Endothelial cell of umbilical vein (primary cell): ENCODE measurements at regions not wholly inside any gene's neighbourhood (a gene's known extent, or its start where the extent isn't known, plus 50 kb on each side); places are given as distances from the start of the nearest gene placed in this dataset.

Source experiments
- BruUV-seq: library from RNA; stranded (reverse); fragments of 400-500 nt; replicated peaks from 2 replicates; lab custom pipeline; 2021; lab: Mats Ljungman, UMichigan
- CTCF ChIA-PET: fragments of 300-600, 350-600 bp; sonication (Branson Sonifier 250); formaldehyde crosslinking; loops from one replicate; lab custom pipeline; 2021; ENCODE audit warnings: antibody characterized with exemption, inconsistent platforms; lab: Charles Lee
- POLR2A ChIA-PET: fragments of 300-600, 350-600 bp; sonication (Branson Sonifier 250); formaldehyde crosslinking; loops from one replicate; lab custom pipeline; 2021; ENCODE audit warnings: antibody characterized with exemption, inconsistent platforms; lab: Charles Lee
- DNase-seq: peaks from one replicate; pipeline ENCODE4 v3.0.0-alpha.2; 2011; ENCODE audit warnings: low read depth, low spot score
- FAIRE-seq: peaks from 2 replicates; lab custom pipeline; 2011; peaks lifted over from hg19 to GRCh38; lab: Jason Lieb, UNC
- H2AFZ ChIP-seq: 2 replicates; pipeline ENCODE4 v1.6.0; 2012; ENCODE audit warnings: low read depth, low read length, control low read depth, inconsistent platforms
- H3K27ac ChIP-seq: 2 replicates; pipeline ENCODE4 v1.5.1; 2011; ENCODE audit warnings: low read depth, mild to moderate bottlenecking, control low read depth, low read length, moderate library complexity; ENCODE audit not compliant: insufficient read depth
- H3K27me3 ChIP-seq, 2 experiments: 2 replicates each; pipeline versions ENCODE4 v1.6.0 to v1.6.1; 2011; ENCODE audit warnings: low read length in 2 of 2, mixed read lengths in 1 of 2; ENCODE audit not compliant: control insufficient read depth in 2 of 2, insufficient read depth in 2 of 2
- H3K36me3 ChIP-seq, 2 experiments: 2 replicates in 1 of 2; 3 replicates in 1 of 2; pipeline ENCODE4 v1.5.1; 2011; ENCODE audit warnings: low read length in 2 of 2, mild to moderate bottlenecking in 1 of 2, moderate library complexity in 1 of 2; ENCODE audit not compliant: control insufficient read depth in 2 of 2, insufficient read depth in 2 of 2; ENCODE audit errors: extremely low read depth in 1 of 2
- H3K4me1 ChIP-seq: 3 replicates; pipeline ENCODE4 v1.5.1; 2011; ENCODE audit warnings: mild to moderate bottlenecking, low read length; ENCODE audit not compliant: control insufficient read depth, insufficient read depth; ENCODE audit errors: extremely low read depth
- H3K4me2 ChIP-seq: 2 replicates; pipeline ENCODE4 v1.6.1; 2011; ENCODE audit warnings: low read length, control low read depth, mixed read lengths; ENCODE audit not compliant: insufficient read depth
- H3K4me3 ChIP-seq, 3 experiments: fragments of 200-600 bp in 1 of 3; sonication (generic), shearing (Covaris generic) in 1 of 3; replicated peaks in 1 of 3; 2 replicates each; pipeline ENCODE4 v1.5.1; 2011 to 2016; ENCODE audit warnings: control low read depth in 3 of 3, low read length in 3 of 3, mild to moderate bottlenecking in 2 of 3, inconsistent platforms in 1 of 3, low read depth in 1 of 3, moderate library complexity in 1 of 3; ENCODE audit not compliant: insufficient read depth in 1 of 3
- H3K79me2 ChIP-seq: 2 replicates; pipeline ENCODE4 v1.6.0; 2012; ENCODE audit warnings: low read length, inconsistent platforms; ENCODE audit not compliant: control insufficient read depth, insufficient read depth
- H3K9ac ChIP-seq: replicated peaks from 2 replicates; pipeline ENCODE3; 2011; ENCODE audit warnings: low read length, control low read depth; ENCODE audit not compliant: insufficient read depth; ENCODE audit errors: extremely low read depth
- H3K9me1 ChIP-seq: replicated peaks from 3 replicates; pipeline ENCODE4 v1.6.0; 2011; ENCODE audit warnings: mild to moderate bottlenecking, low read length; ENCODE audit not compliant: control insufficient read depth, insufficient read depth; ENCODE audit errors: extremely low read depth
- H3K9me3 ChIP-seq: replicated peaks from 2 replicates; pipeline ENCODE4 v1.5.1; 2012; ENCODE audit warnings: low read length, inconsistent platforms; ENCODE audit not compliant: control insufficient read depth, insufficient read depth
- H4K20me1 ChIP-seq: replicated peaks from 2 replicates; pipeline ENCODE3; 2011; ENCODE audit warnings: mild to moderate bottlenecking, low read length; ENCODE audit not compliant: control insufficient read depth, insufficient read depth; ENCODE audit errors: extremely low read depth
- CTCF ChIP-seq, 2 donors: IDR thresholded peaks; 1 replicate in 1 of 2; 2 replicates in 1 of 2; pipeline ENCODE4 v1.5.1; 2011; ENCODE audit warnings: low read length in 2 of 2, mild to moderate bottlenecking in 2 of 2, moderate library complexity in 2 of 2, control low read depth in 1 of 2, inconsistent platforms in 1 of 2, low read depth in 1 of 2; ENCODE audit not compliant: insufficient read depth in 1 of 2; ENCODE audit errors: extremely low read depth in 1 of 2
- EZH2 ChIP-seq: IDR thresholded peaks from 2 replicates; pipeline ENCODE4 v1.6.1; 2012; ENCODE audit warnings: borderline replicate concordance, low read depth, mild to moderate bottlenecking, moderate library complexity, low read length, inconsistent platforms; ENCODE audit not compliant: severe bottlenecking
- FOS ChIP-seq: IDR thresholded peaks from 2 replicates; pipeline ENCODE4 v1.6.1; 2011; ENCODE audit warnings: mild to moderate bottlenecking, low read length, moderate library complexity, borderline replicate concordance; ENCODE audit not compliant: insufficient read depth
- GATA2 ChIP-seq: IDR thresholded peaks from 2 replicates; pipeline ENCODE4 v1.7.0; 2011; ENCODE audit warnings: low read depth, mild to moderate bottlenecking, moderate library complexity, mixed read lengths, low read length; ENCODE audit not compliant: insufficient read length, insufficient read depth
- JUN ChIP-seq: IDR thresholded peaks from 2 replicates; pipeline ENCODE4 v1.6.1; 2011; ENCODE audit warnings: borderline replicate concordance, low read depth; ENCODE audit not compliant: insufficient read length, insufficient read depth
- MAX ChIP-seq: IDR thresholded peaks from 2 replicates; pipeline ENCODE4 v1.6.1; 2011; ENCODE audit not compliant: insufficient read depth, insufficient read length
- POLR2A ChIP-seq: IDR thresholded peaks from 2 replicates; pipeline ENCODE4 v1.6.1; 2012; ENCODE audit warnings: low read depth, mild to moderate bottlenecking, control low read depth, low read length
- POLR2AphosphoS5 ChIP-seq: IDR thresholded peaks from 2 replicates; pipeline ENCODE4 v1.6.1; 2012; ENCODE audit warnings: low read depth, mild to moderate bottlenecking, control low read depth, low read length, moderate library complexity; ENCODE audit not compliant: insufficient read depth
- dilution Hi-C: fragments of 300-500 bp; cut with MboI; formaldehyde crosslinking; loops from one replicate; pipeline ENCODE4 v1.15.0; 2019; ENCODE audit warnings: low sequenced_read_pairs; ENCODE audit not compliant: extremely low pct_ligation_motif_present
- intact Hi-C: fragments of 100-400 bp; cut with micrococcal nuclease; formaldehyde crosslinking; loops from one replicate; pipeline ENCODE4 v1.10.0; 2022

GRCh38 chr14:30345511-30345910 is 213.4 kb upstream of the G2E3 start:
- dilution Hi-C loops = no loop called here
- no TSS peak for BruUV-seq

More at GRCh38 chr14:30345511-30345910, 213.4 kb upstream of the G2E3 start:
- FAIRE-seq (no peak), DNase-seq (no peak)
- Histone ChIP-seq H3K9me3 (no peaks in the 10 kb centered on the region), H4K20me1 (no peaks in the 10 kb centered on the region), H3K9ac (no peak overlapping the region), H3K79me2 (no peaks in the 10 kb centered on the region), H3K36me3 (no peaks in the 10 kb centered on the region), H3K4me1 (no peaks in the 10 kb centered on the region), H2AFZ (no peak overlapping the region), H3K4me2 (no peak overlapping the region), H3K27ac (no peak overlapping the region), H3K4me3 (no peak overlapping the region), H3K27me3 (no peaks in the 10 kb centered on the region), H3K9me1 (no peaks in the 10 kb centered on the region)
- TF ChIP-seq POLR2A (no peak), CTCF (IDR thresholded peaks at IDR 0.05; ENCODE audit: extremely low read depth in 1 of 2, insufficient read depth in 1 of 2, low read depth in 1 of 2, low read length in 2 of 2) (no peak), FOS (no peak), POLR2AphosphoS5 (no peak), JUN (no peak), GATA2 (no peak), EZH2 (no peak), MAX (no peak)
- intact Hi-C loops = no loop called here
- ChIA-PET CTCF (no interaction called here), POLR2A (no interaction called here)
